GM12873 (cell line): ENCODE measurements at regions not wholly inside any gene's neighbourhood (a gene's known extent, or its start where the extent isn't known, plus 50 kb on each side); places are given as distances from the start of the nearest gene placed in this dataset.

Source experiments
- TF ChIP-seq, protein P1 (sequence below): IDR thresholded peaks from 2 replicates; pipeline ENCODE4 v1.5.1; 2012; ENCODE audit warnings: low read depth, mild to moderate bottlenecking, moderate library complexity, low read length, control low read depth; ENCODE audit not compliant: insufficient read depth; ENCODE audit errors: missing control alignments

DNA sequence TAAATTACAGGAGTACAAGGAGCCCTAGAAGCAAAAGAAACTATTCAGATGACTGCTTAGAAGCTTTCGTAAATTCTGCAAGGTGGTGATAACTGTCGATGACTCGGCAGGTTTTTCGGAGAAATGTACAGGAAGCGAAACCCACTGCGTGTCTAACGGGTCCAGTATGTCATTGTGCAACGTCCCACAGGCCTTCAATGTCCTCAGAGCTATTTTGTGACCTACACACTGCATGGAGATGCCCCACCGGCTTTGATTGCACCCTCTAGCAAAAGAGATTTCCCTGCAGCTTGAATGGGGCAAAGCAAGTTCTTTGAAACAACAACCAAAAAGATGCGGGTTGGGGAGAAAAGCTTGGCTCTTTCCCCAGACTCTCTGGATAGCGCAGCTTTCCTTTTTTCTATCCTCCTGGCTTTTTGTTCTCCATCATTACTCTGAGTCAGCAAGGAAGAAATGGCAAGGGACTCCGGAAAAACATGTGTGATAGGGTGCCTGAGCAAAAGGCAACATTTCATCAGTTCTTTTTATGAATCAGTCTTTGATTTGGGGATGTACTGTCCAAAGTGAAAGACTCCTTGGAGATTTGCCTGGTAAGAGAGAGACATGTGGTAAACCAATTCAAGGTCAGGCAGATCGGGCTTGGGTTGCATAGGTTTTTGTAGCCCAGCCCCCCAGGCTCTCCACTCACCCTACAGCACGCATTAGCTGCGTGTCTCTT, 112.0 kb upstream of the TBL1X start:
- TF ChIP-seq, protein P1, sequence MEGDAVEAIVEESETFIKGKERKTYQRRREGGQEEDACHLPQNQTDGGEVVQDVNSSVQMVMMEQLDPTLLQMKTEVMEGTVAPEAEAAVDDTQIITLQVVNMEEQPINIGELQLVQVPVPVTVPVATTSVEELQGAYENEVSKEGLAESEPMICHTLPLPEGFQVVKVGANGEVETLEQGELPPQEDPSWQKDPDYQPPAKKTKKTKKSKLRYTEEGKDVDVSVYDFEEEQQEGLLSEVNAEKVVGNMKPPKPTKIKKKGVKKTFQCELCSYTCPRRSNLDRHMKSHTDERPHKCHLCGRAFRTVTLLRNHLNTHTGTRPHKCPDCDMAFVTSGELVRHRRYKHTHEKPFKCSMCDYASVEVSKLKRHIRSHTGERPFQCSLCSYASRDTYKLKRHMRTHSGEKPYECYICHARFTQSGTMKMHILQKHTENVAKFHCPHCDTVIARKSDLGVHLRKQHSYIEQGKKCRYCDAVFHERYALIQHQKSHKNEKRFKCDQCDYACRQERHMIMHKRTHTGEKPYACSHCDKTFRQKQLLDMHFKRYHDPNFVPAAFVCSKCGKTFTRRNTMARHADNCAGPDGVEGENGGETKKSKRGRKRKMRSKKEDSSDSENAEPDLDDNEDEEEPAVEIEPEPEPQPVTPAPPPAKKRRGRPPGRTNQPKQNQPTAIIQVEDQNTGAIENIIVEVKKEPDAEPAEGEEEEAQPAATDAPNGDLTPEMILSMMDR = no peak

DNA sequence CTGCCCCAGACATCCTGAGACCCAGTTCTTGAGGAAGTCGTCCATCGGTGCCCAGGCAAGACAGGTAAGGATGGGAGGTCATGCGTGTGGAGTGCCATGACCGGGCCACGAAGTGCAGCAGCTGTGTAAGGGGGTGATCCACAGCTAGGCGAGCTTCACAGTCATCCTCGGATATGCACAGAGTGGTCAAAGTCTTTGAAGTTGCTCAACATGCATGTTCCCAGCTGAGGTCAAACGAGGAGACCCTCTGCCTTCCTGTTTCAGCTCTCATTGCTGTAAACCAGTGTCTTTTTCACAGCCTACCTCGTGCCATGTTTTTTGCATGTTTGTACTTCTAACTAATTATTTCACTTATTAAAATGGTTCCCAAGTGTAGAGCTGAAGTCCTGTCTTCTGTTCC, 109.9 kb upstream of the TBL1X start:
- TF ChIP-seq, protein P1 = no peak

DNA sequence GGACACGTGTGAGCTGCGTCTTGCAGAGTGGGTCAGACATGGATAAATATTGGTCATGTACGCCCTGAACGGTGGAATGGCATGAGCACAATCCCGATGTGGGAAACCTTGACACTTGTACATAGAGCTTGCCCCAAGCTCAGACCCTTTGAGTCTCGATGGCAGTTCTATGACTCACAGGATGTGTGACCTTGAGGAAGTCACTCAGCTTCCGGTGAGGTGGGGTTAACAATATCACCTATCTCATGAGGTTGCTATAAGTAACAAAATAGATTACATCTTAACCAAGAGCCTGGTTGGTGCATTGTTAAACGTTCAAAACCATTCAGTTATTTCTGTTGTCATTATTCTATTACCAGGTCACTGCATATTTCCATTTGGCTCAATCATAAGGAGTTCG, 109.1 kb upstream of the TBL1X start:
- TF ChIP-seq, protein P1 = no peak

DNA sequence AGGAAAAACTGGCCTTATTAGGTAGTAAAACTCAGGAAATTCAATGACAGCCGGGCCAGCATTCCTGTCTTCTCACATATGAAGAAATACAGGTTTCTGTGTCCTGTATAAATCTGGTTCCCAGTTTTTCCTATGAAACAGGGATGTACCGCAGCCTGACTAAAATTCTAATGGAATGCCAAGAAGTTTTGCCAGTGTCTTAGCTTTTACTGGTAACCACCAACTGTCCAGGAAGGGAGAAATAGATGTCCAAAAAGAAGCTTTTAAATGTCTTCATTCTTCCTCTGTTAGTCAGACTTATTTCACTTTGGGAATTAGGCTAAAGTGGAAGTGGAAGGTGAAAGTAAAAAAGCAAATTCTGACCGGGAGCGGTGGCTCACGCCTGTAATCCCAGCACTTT, 108.0 kb upstream of the TBL1X start:
- TF ChIP-seq, protein P1 = no peak

DNA sequence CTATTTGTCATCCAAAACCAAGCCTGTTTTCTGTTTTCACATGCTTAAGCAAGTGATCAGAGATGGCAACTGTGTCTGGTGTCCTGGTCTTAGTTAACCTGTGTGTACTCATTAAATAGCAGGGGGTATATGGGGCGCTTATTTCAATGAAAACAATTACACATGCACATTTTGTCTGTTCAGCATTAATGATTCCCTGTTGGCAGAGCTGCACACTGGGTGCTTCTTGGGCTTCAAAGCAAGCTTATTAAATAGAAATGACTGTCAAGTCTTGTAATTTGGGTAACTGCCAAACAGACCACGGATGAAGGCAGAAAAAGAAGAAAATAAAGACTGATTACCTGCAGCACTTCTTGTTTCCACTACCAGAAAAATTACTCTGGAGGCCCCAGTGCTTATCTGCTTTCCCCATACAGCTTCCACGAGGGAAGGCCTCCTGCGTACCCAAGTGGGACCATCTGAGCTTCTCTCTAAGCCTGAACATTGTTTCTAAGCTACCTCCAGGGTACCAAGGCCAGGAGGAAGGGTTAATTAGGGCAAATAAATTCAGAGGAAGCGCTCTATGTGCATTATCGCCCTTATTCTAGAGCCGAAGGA, 107.2 kb upstream of the TBL1X start:
- TF ChIP-seq, protein P1 = no peak

DNA sequence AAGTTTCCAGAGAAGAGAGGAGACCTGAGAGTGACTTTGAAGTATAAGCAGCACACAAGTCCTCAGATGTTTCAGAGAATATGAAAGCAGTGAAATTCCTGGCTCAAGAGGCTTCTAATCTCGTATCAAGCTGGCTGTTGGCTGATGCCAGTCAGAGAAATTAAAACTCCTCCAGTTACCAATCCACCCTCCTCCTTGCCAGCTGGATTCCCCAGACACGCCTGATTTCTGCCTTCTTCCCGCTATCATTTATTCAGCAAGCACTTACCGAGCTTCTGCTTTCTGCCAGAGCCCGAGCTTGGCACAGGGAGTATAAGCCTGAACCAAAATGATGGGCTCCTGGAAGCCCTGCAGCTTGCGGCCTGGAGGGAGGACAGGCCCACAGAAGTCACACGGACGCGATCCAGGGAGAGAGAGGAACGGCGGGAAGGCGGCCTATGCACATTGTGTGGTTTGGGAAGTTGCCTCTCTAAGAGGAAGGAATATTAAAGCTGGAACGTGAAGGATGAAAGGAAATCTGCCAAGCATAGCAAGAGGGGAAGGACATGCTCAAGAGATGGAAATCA, 102.4 kb upstream of the TBL1X start:
- TF ChIP-seq, protein P1 = no peak

DNA sequence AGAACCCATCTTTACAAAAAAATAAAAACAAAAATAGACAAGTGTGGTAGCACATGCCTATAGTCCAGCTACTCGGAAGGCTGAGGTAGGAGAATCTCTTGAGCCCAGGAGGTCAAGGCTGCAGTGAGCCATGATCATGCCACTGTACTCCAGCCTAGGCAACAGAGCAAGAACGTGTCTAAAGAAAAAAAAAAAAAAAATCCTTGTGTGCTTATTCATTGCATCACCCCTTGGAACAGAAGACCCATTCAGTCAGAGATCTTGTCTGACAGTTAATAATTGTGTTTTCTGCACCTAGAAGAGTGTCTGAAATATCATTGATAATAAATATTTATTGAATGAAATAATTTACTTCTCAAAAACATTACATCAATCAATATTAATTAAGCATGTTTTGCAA, 97.4 kb upstream of the TBL1X start:
- TF ChIP-seq, protein P1 = no peak
